GM06990 (cell line): ENCODE measurements at regions not wholly inside any gene's neighbourhood (a gene's known extent, or its start where the extent isn't known, plus 50 kb on each side); places are given as distances from the start of the nearest gene placed in this dataset.

Source experiments
- DNase-seq: peaks from one replicate; pipeline ENCODE4 v3.0.0-alpha.2; 2011; ENCODE audit not compliant: insufficient read length; ENCODE audit errors: extremely low read depth
- H3K27me3 ChIP-seq: replicated peaks from 2 replicates; pipeline ENCODE4 v1.6.0; 2011; ENCODE audit warnings: low read length; ENCODE audit not compliant: control insufficient read depth, insufficient read depth
- H3K36me3 ChIP-seq: 2 replicates; pipeline ENCODE4 v1.5.1; 2011; ENCODE audit warnings: low read length; ENCODE audit not compliant: control insufficient read depth, insufficient read depth
- H3K4me3 ChIP-seq: replicated peaks from 2 replicates; pipeline ENCODE4 v1.5.1; 2011; ENCODE audit warnings: low read depth, mild to moderate bottlenecking, control low read depth, low read length
- TF ChIP-seq, protein P1 (sequence below): IDR thresholded peaks from 2 replicates; pipeline ENCODE4 v1.5.1; 2011; ENCODE audit warnings: low read length, control low read depth, mild to moderate bottlenecking, inconsistent platforms; ENCODE audit not compliant: insufficient read depth, poor library complexity, severe bottlenecking

DNA sequence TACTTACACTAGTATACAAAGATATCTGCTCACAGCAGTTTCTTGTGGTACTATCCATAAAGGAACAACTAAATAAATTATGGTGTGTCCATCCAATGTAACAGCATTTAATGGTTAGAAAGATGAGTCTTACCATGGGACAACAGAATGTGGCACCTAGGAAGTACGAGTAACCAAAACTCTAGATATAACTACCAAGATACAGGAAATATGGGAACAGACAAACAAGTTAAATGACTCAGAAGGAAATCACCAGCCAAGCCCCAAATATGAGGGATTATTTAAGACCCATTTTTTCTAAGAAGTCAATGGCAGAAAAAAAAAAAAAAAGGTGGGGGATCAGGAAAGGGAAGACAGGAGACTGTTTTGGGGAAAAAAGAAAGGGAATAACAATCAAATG is 294.8 kb downstream of the PRELID2 start:
- no peak for DNase-seq
- Histone ChIP-seq H3K4me3 (no peak overlapping the region), H3K27me3 (no peaks in the 10 kb centered on the region), H3K36me3 (no peaks in the 10 kb centered on the region)
- TF ChIP-seq, protein P1, sequence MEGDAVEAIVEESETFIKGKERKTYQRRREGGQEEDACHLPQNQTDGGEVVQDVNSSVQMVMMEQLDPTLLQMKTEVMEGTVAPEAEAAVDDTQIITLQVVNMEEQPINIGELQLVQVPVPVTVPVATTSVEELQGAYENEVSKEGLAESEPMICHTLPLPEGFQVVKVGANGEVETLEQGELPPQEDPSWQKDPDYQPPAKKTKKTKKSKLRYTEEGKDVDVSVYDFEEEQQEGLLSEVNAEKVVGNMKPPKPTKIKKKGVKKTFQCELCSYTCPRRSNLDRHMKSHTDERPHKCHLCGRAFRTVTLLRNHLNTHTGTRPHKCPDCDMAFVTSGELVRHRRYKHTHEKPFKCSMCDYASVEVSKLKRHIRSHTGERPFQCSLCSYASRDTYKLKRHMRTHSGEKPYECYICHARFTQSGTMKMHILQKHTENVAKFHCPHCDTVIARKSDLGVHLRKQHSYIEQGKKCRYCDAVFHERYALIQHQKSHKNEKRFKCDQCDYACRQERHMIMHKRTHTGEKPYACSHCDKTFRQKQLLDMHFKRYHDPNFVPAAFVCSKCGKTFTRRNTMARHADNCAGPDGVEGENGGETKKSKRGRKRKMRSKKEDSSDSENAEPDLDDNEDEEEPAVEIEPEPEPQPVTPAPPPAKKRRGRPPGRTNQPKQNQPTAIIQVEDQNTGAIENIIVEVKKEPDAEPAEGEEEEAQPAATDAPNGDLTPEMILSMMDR = no peak

DNA sequence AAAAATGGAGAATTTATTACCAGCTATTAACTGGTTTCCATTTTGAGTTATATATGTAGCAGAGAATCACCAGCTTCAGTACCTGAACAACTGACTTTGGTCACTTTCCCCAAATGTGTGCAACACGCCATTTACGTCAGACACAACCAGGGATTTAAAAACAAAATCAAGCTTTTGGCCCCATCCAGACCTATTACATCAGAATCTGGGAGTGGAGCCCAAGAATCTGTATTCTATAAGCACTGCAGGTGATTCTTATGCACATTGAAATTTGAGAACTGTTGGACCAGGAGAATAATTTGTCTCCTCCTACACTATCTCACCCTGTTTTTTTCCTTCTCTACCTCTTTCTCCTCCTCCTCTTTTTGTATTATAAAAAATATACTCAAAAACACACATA is 295.9 kb downstream of the PRELID2 start:
- H3K27me3 ChIP-seq = no peaks in the 10 kb centered on the region
- TF ChIP-seq, protein P1 = no peak
- no peak for DNase-seq
- no peak overlapping the region for H3K4me3 ChIP-seq
- no peaks in the 10 kb centered on the region for H3K36me3 ChIP-seq

DNA sequence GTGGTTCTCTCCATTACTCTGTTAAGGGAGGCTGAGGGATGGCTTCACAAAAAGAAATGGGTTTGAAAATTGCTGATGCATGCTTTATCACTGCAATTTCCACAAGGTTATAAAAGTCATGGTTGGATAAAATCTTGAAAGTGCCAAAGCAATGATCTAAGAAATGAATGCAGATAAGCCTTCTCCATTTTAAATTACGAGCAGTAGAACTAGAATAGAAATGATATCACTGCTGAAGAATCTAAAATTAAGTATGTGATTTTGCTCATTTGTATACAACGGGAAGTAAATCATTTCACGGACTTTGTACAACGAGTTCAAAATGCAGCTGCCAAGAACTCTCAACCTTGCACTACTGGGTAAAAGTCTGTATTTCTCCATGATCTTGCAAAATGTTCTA is 299.0 kb downstream of the PRELID2 start:
- DNase-seq = no peak
- TF ChIP-seq, protein P1 = no peak
- no peaks in the 10 kb centered on the region for H3K27me3 ChIP-seq
- no peaks in the 10 kb centered on the region for H3K36me3 ChIP-seq
- no peak overlapping the region for H3K4me3 ChIP-seq

DNA sequence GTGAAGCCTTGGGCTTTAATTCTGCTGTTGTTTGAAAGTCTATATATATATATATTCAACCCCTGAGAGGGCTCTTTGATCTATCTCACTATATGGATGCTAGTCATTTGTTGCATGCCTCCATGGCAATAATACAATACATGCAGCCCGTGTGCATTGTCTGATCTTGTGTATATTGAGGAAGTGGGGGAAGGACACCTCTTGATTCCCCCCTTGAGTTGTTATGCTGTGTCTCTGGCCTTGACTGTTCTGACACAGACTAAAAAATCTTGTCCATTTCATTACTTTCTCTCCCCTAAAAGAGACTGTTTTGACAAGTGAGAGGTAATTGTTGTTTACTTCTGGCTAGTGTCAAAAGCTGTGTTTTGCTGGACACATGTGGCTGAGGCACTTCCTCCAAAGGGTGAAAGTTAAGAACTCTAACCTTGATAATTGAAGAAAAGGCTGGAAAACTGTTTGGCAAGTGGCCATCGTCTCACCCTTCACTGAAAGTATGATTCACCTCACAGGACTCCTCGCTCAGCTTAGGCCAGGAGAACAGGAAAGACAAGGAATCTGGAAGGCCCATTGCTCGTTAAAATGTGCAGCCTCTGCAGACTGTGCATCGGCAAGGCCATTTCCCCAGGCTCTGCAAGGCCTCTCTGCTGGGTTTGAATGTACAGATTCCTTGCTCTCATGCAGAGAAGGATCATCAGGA is 304.0 kb downstream of the PRELID2 start:
- Histone ChIP-seq H3K27me3 (no peaks in the 10 kb centered on the region), H3K4me3 (no peak overlapping the region), H3K36me3 (no peaks in the 10 kb centered on the region)
- no peak for DNase-seq
- TF ChIP-seq, protein P1 = no peak

DNA sequence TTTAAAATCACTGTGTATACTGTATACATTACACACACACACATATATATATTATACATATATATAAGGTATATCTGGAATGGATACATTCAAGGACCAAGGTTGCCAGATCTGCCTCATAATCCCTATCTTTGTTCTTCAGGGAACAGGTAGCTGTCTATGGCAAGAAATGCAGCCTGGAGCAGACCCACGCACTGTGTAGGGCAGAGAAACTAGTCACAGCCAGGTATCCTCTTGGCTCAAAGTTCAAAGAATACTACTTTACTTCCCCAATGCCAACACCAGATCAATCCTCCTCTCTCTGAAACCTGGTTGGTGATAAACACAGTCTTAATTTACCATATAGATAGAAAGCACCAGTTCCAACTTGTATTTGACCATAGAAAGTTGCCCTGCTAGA is 313.6 kb downstream of the PRELID2 start:
- TF ChIP-seq, protein P1 = no peak
- H3K27me3 ChIP-seq = no peaks in the 10 kb centered on the region
- no peak overlapping the region for H3K4me3 ChIP-seq
- H3K36me3 ChIP-seq = no peaks in the 10 kb centered on the region
- DNase-seq = no peak

DNA sequence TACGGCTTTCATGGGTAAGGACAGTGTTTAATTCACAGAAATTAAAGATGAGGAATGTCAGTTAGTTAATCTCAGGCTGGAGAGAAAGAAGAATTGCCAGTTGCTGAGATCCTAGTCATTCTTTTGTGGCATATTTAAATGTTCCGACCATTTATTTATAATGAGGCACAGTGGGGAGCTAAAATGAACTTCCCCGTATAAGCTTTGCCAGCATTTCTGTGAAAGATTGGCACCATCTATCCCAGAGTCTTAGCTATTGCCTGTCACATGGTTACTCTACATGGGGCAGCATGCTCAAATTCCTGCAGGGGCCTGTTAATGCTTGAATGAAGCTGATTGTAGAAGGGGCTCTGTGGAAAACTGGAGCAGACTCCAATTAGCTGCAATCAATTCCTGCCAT is 314.1 kb downstream of the PRELID2 start:
- TF ChIP-seq, protein P1 = no peak
- Histone ChIP-seq H3K4me3 (no peak overlapping the region), H3K36me3 (no peaks in the 10 kb centered on the region), H3K27me3 (no peaks in the 10 kb centered on the region)
- no peak for DNase-seq
